Glomerular endothelial cell (primary cell): ENCODE measurements at regions not wholly inside any gene's neighbourhood (a gene's known extent, or its start where the extent isn't known, plus 50 kb on each side); places are given as distances from the start of the nearest gene placed in this dataset.

ENCODE experiments used
- DNase-seq: peaks from one replicate; pipeline ENCODE4 v3.0.0-alpha.2; 2011; ENCODE audit warnings: low read depth, low spot score; ENCODE audit errors: extremely low read depth

DNA sequence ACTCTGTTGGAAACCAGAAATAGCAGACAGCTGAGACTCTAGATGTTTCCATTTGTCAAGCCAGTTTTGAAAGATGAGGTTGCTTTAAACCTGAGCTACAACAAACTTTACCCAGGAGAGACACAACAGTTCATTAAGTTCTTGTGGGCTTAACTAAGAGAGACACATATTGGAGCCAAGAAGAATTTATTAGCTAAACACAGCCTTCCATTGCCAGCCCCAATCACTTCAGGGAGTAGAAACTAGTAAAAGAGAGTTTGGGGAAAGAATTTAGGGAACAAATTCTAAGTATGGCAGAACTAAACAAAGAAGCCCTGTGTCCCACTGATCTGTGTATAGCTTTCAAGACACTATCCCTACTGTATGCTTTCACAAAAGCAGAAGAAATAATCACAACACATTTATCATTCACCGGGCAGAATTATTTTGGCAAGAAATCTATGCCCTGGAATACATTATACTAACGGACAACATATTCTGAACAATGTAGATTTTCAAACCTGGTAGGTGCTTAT lies 87.3 kb upstream of the KAZN start:
- DNase-seq, result no peak

DNA sequence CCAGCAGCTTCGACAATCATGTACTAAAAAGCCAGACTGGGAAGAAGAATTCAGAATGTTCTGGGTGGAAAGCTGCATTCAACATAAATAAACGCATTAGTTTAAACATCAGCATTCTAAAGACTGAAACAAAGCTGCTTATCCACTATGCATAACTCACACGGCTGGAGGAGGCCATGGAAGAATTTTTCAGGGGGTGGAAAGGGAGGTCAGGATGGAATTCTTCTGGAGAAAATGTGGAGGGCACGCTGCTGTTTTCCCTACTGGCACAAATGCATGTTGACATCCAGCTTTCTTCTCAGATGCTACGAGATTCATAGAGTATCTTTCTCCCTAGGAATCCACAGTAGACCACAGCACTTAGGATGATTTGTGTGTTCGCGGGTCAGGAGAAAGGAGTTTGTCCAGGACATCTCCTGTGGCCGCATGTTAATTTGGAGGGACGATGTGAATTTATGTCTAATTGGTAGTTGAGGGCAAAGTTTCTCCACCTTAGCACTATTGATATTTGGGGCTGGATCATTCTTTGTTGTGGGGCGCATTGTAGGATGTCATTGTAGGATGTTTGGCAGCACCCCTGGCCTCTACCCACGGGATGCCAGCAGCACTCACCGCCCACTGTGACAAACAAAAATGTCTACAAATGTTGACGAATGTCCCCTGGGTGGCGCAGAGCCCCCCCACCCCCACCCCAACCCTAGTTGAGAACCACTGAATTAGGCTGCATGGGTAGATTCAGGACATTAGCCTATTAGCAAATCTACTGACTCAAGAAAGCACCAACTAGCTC lies 86.5 kb upstream of the KAZN start:
- no peak for DNase-seq

DNA sequence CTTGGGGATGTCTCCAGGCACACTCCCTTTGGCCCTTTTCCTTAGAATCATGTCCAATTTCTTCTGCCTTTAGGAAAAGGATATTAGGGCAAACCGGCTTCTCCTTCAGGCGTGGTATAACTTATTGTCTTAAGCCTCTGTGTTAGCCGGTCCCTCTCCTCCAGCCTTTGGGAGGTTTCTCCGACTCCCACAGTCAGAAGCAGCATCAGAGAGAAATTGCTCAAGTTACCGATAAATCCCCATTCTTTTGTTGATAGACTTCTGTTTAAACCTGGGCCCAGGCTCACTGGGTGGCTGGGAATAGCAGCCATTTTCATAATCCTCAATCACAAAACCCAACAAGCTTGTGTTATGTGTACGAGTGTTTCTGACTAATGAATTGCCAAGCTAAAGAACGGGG lies 85.4 kb upstream of the KAZN start:
- no peak for DNase-seq

DNA sequence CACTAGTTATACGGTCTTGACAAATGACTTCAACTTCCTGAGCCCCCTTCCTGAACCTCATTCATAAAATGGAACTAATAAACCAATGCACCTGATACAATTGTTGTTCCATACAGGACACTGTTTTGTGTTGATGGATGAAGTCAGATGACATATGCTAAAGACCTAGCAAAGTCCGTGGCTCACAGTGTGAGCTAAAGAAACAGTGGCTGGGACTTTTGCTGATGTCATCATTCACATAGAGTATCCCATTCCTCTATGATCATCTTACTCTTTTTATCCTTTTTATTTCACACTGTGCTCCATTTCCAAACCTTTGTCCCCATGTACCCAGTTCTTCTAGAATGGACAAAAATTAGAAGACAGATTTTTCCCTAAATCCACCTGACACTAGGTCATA lies 83.7 kb upstream of the KAZN start:
- DNase-seq, result no peak

DNA sequence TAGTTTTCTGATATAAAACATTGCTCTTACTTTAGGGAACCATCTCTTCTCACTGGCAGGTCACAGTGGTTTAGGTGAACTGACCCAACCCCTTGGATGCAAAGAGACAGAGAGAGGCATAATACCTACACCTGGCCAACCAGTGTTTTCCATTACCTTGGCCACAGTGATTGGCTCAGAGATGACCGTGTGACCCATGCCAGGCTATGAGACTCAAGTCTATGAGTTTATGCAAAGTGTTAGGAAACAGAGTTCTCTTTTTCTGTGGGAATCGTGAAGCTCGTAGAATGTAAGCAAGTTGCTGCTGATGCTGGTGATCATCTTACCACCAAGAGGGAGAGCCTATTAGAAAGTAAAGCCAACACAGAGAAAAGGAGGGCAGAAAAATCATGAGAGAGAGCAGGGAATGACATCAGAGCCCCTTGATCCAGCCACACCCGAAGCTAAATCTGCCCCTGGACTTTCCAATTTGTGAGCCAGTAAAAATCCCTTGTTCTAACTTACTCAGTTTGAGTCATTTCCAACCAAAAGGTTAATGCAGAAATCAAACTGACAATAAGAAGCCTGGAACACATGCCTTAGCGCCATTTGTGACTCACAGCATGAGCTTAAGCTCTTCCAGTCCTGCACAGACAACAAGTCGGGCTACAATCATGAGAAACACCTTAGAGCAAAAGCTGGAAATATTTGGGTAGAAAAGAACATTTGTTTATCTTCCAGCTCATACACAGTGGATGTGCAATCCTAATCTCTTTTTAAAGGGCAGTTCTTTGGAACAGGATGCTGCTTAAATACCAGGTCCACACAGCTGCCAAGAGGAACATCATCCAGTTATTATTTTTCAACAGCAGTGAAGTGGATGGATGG lies 81.3 kb upstream of the KAZN start:
- DNase-seq, result no peak

DNA sequence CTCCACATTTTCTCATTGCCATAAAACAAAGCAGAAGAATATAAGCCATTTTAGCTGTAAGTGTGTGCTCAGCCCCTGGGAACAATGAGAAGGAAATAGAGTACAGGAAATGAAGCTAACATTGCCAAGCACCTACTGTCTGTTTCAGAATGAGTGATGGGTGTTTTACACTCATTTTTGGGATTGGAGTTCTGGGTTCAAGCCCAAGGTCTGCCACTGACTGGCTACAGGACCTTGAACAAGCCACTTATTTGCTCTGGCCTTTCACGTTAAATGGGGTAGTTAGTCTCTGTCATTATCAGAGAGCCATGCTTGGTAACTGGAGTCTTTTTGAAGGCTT lies 80.7 kb upstream of the KAZN start:
- DNase-seq, result no peak

DNA sequence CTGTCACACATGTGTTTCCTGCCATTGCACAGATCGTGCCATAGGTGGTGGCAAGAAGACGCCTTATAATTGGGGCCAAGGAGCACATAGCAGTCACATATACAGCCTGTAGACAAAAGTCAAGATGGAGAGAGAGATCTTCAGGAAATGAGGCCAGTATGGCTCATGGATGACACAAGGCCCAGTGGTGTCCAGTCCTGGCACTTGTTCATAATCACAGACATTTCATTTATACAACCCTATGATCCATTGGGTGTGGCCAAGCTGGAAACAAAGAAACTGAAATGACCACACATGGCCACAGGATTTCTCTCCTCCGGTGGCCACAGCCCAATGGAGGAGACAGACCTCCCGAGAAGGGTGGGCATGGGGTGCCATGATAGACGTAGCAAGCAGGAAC lies 78.5 kb upstream of the KAZN start:
- no peak for DNase-seq

DNA sequence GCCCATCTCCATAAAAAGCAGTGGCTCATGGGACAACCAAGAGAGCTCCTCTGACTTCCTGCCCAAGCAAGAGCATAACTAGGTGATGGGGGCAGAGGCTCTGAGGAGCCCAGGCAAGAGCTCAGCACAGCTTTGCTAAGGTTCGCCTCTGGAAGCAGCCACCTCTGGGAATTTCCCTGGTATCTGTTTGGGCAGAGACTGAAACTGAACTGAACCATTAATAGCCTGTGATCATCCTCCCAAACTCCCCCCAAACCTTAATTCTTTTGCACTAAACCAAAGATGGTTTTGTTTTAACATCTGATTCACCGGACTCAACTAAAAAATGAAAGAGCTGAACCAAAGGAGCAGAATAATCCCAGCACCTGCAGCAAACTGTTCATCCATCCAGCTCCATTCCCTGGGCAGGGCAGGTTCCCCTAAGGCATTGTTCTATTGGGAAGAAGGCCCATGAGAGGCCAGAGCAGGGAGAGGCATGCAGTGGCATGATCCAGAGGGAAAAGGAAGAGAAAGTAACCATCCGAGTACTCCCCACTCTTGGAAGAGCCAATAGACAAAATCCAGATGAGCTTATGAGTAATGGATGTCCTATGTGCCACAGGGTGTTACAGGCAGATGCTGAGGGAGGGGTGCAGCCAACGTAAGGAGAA lies 77.8 kb upstream of the KAZN start:
- DNase-seq, result no peak

DNA sequence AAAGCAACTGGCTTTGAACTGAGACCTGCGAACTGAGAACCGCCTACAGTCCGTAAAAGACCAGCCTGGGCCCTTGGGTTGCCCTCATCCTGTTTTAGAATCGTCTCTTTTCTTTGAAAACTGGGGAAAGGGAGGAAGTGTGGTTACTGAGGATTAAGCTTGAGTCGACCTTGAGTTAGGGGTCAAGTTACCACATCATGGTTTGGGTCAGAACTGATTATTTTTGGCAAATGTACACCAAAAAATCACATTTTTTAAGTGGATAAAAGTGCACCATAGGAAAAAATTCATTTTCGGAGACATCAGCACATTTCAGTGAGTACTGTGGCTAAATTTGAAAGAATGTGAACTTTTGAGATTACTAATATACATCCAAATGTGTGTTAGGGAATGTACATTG lies 76.9 kb upstream of the KAZN start:
- no peak for DNase-seq

DNA sequence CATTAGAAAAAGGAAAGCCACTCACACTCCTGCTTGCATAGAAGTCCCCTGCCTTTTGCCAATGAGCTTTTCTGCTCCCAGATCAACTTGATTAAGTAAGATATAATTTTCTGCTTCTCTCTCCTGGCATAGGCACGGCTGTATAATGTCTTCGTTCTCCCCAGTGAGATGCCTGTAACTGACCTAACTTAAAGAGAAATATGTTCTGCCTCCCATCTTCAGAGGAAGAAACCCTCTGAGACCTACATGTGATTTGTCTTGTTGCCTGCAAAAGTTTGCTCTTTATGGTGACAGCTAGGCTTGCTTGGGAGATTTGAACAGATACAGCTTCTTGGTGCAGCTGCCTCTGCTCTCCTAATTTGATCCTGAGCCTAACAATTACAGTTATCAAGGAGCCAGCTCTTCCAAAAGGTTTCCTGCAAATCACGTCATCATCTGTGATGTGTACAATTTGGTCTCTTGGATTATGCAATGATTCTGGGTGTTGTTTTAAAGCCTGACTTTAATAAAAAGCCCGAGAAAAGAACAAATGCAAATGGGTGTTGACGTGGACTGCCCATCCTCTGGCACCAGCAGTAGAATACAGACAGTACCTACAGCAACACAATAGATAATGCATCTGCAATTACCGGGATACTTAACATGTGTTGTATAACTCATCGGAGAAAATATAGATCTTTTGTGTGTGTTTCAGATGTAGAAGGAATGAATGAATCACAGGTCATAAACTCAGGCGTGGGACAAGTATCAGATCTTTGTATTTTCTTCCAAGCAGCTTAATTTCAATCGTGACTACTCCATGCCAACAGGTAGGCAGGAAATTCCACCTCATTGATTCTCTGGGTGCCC lies 76.2 kb upstream of the KAZN start:
- no peak for DNase-seq

DNA sequence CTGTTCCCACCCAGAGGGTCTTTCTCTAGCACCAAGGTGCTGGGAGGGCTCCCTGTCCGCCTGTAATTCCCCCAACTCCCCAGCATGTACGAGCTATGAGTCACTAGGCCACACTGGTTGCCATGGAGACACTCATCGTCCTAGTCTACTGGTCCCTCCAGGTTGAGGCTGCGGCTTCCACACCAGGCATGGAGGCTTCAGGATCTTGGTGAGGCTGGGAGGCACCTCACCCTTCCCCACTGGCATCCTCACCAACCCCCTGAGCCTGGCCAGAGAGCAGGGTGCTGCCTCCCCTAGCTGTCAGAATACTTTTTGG lies 75.6 kb upstream of the KAZN start:
- no peak for DNase-seq

DNA sequence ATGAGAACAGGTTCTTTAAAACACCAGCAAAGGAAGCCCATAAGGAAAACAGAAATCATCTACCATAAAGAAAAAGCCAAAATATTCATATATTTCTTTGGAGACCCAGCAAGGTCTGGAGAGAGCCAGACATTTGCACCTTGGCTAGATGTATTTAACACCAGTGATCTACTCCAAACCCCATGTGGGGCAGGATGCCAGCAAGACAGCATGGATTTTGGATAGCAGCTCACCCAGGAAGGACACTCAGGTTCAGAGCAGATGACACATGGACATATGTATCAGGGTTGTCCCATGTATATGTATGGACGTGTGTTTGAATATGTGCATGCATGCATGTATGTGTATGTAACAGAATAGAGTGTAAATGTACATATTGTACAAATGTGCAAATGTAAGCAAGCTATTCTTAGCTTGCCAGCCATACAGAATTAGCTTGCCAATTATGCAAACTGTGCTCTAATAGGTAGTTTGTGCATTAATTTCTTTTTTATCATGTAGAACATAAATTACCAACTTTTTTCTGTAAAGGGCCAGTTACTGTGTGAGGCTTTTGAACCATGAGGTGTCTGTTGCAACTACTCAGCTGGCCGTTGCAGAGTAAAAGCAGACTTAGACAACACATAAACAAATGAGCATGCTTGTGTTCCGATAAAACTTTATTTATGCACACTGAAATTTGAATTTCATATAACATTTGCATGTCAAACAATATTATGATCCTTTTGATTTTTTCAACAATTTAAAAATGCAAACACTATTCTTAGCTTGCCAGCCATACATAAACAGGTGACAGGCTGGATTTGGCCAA lies 73.5 kb upstream of the KAZN start:
- no peak for DNase-seq

DNA sequence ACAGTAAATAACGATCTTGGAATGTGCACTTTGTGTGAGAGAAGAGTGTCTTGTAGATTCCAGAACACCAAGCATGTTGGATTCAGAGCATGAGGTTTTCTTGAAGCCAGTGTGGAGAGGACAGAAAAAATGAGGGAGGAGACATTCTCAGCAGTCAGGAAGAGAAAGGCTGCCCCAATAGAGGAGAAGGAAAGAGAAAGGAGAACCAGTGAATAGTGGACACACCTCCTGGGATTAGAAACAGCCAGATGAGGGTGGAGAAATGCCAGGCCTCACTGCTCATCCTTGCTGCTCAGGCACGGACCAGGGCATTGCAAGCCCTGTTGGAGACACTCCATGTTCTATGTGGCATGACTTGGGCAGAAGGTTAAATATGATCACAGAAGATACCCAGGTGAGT lies 69.0 kb upstream of the KAZN start:
- DNase-seq, result no peak

DNA sequence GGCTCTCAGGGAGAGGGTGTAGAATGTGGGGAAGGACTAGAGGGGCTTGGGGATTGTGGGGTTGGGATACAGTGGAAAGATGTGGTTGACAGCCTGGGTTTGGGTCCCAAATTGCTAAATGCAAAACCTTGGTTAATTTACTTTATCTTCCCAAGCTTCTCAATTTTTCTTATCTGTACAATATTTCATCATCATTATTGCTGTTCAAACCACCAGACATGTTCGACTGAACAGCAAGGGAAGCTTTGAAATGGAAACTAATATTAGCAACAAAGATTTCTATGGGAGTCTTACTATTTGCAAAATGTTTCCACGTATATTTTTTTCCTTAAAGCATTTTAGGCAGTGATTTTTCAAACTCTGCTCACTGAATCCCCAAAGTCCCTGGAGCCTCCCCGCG lies 67.0 kb upstream of the KAZN start:
- DNase-seq, result no peak

DNA sequence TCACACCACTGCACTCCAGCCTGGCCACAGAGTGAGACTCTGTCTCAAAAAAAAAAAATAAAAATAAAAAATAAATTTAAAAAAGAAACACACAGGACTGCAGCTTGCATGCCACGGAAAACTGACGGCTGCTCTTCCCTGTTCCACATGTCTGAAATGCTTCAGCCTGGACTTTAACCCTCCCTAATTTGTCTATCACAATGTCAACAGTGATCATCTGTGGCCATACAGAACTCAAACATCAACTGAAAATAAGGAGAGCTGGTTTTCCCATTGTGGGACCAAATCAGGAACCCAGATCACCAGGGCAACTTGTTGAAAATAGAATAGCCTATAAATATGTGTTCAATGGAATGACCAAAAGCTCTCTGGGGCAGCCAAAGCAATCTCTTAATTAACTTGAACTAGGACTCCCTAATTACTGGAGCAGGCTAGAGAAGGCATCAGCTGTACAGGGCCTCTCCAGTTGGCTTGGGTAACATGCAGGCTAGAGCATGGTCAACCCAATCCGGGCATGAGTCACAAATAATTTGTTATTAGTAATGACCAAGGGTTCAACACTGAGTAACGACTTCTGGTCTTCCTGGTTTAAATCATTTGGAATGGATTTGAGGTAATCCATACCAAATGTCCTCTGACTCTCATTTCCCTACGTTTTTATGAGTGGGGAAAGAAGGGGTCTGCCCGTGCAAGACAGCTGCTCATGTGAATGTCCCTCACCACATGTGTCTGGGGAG lies 62.7 kb upstream of the KAZN start:
- no peak for DNase-seq

DNA sequence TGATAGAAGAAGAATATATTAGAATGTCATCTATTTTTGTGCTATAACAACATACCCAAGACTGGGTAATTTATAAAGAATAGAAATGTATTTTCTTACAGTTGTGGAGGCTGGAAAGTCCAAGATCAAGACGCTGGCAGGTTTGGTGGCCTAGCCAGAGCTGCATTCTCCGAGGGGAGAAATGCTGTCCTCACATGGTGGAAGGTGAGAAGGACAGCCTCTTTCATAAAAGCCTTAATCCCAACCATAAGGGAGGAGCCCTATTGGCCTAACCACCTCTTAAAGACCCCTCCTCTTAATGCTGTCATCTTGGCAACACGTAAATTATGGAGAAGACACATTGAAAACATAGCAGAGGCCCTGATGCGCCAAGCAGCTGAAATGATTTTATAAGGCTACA lies 60.1 kb upstream of the KAZN start:
- no peak for DNase-seq

DNA sequence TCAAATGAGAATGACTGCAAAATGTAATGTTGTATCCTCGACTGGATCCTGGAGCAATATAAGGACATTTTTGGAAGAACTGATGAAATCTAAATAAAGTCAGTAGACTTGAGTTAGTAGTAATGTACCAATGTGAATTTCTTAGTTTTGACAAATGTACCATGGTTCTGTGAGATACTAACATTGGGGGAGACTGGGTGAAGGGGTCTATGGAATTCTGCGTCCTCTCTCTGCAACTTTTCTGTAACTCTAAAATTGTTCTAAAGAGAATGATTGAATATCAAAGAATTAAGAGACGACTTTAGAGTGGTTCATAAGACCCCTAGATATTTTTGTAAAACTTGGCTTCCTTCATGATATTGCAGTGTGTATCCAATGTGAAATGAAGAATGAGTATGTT lies 59.2 kb upstream of the KAZN start:
- no peak for DNase-seq

DNA sequence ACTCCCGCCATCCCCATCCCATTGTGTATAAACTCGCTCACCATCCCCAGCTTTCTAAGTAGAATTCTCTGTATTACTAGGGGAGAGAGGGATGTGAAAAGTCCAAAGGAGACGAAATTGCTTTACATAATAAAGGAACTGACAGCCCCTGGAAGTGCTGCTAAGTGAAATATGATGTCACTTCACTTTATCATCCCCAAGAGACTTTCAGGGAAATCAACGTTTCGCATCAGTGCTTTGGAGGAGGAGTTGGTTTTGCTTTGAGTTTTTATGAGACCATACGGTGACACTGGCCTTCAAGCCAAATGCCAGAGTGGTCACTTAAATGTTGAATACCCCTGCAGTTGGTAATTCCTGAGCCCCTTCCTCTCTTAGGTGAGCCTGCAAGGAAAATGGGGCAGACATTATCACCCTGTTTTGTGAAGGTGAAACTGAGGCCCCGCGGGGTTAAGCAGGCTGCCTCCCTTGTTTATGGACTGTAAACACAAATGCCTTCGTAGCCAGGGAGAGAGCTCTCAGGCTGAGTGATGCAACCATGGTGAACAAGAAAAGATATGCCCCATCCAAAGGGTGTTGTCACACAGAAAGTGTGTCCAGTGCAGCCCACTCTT lies 58.4 kb upstream of the KAZN start:
- no peak for DNase-seq

DNA sequence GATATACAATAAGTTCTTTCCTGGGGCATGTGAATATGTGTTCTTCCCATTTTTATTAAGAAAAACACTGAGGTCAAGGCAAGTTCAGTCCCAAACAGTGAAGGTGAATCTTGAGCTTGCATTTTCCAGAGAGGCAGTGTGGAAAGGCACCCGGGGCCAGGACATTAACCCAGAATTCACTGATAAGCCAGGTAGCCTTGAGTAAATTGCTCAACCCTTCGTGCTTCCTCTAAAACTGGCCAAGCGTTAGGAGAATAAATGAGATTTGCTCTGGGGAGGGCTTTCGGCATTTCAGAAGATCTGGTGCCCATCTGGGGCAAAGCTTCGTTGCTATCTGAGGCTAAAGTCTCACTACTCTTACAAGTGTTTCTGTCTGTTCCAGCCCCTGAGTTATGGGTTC lies 57.1 kb upstream of the KAZN start:
- DNase-seq, result no peak
